ENCODE measurements at regions not wholly inside any gene's neighbourhood (a gene's known extent, or its start where the extent isn't known, plus 50 kb on each side); places are given as distances from the start of the nearest gene placed in this dataset.

DNA sequence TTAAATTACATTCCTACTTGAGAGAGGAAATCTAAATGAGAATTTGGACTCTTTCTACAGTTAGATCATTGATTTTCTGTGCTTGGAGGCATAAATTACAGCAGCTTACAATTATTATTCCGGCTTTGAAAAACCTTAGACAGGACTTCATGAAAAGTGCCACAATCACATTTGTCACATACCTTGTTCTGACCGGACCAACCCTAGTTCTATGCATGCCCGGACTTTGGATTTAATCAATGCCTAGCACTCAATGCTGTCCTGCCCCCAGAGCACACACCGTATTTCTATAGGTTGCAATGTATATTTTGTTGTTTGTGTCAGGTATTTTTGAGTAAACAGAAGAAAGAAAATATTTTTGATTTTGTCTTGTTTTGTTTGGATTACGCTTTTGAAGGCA is 424.7 kb upstream of the PDZRN3 start:
- TF ChIP-seq, protein P1, sequence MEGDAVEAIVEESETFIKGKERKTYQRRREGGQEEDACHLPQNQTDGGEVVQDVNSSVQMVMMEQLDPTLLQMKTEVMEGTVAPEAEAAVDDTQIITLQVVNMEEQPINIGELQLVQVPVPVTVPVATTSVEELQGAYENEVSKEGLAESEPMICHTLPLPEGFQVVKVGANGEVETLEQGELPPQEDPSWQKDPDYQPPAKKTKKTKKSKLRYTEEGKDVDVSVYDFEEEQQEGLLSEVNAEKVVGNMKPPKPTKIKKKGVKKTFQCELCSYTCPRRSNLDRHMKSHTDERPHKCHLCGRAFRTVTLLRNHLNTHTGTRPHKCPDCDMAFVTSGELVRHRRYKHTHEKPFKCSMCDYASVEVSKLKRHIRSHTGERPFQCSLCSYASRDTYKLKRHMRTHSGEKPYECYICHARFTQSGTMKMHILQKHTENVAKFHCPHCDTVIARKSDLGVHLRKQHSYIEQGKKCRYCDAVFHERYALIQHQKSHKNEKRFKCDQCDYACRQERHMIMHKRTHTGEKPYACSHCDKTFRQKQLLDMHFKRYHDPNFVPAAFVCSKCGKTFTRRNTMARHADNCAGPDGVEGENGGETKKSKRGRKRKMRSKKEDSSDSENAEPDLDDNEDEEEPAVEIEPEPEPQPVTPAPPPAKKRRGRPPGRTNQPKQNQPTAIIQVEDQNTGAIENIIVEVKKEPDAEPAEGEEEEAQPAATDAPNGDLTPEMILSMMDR (IDR thresholded peaks at IDR 0.05): no peak
- TF ChIP-seq POLR2A (IDR thresholded peaks at IDR 0.05): no peak

Data from tibial nerve (tissue), 3 donors.